ENCODE measurements at regions not wholly inside any gene's neighbourhood (a gene's known extent, or its start where the extent isn't known, plus 50 kb on each side); places are given as distances from the start of the nearest gene placed in this dataset.
"Not testable (repeated sequence)": the region's sequence is repeated elsewhere in the genome, so short reads cannot be mapped to it uniquely, and the experiment has no call there.

DNA sequence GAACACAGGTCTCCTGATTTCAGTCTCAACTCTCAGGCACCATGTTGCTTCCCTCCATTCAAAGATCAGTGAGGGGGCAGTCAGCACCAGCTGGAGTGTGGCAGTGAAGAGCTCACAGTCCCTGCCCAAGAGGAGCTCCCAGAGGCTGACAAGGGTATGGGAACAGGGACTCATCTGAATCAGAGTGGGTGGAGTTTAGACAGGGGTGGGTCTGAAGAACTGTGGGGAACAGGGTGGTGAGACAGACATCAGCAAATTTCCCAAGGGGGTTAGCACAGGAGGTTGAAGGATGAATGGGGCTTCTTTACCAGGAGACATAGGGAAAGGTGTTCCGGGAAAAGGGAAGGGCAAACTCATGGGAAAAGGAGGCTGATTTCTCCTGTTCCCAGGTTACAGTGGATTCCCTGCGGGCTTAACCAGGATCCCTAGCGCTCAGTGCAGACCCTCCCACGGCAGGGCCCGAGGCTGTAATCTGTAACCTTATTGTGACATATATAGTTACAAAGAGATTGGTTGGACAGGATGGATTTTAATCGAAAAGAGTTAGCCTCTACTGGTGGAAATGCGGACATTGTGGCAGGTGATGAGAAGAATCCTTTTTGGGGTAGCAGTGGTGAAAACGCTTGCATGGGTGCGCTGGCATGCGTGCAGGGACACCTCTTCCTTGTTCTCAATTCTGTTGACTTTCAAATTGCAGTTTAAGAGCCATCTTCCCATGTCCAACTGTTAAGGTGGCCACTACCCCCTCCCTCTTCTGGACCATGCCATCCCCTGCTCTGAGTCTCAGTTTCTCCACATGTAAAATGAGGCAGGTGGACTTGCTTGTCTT lies 160.3 kb downstream of the SMAD6 start:
- no peak for DNase-seq (ENCODE audit: extremely low read depth in 1 of 11, low read depth in 9 of 11, low spot score in 4 of 11)

DNA sequence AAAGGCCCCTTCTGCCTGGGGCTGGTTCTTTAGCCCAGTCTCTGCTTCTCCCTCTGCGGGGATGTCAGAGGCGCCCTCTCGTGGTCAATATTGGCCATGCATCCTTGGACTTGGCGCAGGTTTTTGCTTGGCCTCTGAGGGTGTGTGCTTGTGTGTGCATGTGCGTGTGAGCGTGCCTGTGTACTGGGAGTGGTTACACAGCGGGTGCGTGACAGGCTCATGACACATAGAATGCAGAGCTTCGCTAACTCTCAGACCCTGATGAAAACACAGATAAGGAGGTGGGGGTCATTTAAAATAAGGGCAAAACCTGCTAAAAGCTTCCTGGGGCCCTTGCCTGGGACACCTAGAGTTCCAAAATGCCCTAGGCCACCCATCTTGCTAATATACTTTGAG lies 160.9 kb downstream of the SMAD6 start:
- DNase-seq (ENCODE audit: extremely low read depth in 1 of 11, low read depth in 9 of 11, low spot score in 4 of 11), result peak in 9 of 11 donors; percentile 69 to 80 (median 72)

DNA sequence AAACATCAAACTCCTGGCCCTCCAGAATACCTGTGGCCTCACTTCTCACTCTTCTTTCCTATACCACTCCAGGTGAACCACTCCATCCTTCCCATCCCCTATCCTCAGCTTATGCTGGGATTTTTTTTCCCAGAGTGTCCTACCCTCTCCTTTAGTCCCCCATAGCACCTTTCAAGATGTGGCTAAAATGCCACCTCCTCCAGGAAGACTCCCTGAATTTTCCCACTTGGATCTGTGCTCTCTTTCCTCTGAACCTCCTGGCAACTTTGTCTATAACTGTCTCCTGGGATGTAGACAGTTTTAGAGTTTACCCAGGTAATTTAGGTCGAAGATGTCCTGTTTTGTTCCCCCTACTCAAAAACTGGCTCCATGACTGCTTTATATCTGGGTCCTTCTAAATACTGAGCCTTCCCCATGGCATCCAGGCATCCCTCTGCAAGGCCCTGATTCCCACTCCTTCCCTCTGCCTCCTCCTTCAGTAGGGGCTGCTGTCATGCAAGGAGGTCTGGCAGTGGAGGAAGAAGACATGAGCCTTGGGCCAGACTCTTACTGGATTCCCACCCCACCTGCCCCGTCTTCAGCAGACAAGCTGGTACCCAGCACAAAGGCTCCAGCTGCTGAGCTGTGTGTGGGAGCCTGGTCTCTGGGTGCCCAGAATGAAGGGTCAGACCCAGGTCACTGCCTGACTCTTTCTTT lies 161.5 kb downstream of the SMAD6 start:
- no peak for DNase-seq (ENCODE audit: extremely low read depth in 1 of 11, low read depth in 9 of 11, low spot score in 4 of 11)

DNA sequence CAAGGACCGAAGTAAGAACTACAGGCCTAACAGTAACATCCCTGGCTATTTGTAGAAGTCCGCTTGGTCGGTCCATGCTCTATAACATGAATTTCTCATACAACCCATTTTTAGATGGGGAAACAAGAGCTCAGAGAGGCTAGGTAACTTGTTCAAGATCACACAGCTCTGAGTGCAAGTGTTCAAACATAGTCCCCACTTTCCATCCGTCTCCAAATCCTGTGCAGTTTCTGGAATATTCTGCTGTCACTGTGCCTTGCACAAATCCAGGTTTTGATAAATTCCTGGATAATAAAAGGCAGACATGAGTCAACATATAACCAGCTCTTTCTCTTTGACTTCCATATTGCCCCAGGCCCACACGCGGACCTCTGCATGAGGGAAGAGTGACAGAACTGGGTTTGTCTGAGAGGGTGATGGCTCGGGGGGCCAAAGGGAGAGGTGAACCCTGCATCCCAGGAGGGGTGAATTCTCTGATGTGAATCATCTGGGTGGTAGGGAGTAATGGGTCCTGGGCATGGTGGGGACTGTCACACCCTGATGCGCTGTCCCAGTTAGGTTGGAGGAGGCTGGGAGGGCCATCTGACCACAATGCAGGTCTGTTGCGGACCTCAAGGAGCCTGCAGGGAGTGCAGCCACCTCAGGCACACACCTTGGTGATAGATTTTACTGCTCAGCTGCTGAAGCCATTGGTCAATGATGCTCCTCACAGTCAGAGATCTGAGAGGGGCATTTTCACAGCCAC lies 162.2 kb downstream of the SMAD6 start:
- no peak for DNase-seq (ENCODE audit: extremely low read depth in 1 of 11, low read depth in 9 of 11, low spot score in 4 of 11)

DNA sequence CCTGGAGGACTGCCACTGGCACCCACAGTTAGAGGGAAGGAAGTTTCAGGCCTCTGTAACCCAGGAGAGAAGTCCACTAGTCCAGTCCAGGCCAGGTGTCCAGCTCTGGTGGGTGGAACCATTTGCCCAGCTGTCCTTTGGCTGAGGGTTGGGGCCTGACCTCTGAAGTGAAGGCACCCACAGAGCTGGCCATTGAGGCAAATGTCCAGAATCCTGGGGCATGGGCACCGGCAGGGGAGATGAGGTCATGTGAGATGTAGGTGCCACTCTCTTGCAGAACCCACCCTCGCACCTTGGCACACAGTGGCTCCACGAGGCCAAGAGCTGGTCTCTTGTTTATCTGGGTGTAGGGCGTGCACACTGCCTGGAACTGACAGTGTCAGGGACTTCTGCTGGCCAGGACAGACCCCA lies 162.8 kb downstream of the SMAD6 start:
- no peak for DNase-seq (ENCODE audit: extremely low read depth in 1 of 11, low read depth in 9 of 11, low spot score in 4 of 11)

DNA sequence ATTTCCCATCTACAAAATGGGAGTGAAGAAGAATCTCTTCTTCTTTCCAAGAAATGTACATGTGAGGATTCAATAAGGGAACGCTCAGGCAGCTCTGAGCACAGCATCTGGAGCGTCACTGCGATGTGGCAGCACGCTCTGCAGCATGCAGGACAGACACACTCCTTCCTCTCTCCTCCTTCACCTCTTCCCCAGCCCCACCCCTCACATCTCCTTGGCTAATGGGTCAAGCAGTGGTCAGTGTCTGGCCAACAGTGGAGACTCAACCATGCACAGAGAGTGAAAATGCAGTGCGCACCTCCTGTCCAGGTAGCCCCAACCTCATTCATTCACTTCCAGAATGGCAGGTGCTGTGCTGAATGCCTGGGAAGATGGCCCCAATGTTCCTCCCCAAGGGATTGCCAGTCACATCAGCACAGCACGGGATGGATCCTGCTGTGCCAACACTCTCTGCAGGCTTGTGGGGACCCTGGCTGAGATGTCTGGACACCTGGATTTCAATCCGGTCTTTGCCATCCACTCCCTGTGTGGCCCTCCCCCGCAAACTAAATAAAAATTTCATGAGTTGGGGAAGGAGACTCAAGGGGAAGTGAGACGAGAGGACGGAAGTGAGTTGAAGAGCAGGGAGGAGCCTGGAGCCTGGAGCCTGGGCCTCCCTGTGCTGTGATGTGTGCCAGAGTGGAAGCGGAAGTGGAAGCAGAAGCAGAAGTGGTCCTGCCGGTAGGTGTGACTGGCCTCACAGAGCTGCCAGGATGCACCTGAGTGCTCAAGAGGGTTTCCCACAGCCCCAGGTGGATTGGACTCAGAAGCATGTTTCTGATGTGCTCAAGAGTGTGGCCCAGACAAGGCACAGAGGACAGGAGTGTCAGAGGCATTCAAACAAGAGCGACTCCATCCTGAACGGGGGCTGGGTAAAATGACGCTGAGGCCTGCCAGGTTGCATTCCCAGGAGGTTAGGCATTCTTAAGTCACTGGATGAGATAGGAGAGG lies 163.9 kb downstream of the SMAD6 start:
- no peak for DNase-seq (ENCODE audit: extremely low read depth in 1 of 11, low read depth in 9 of 11, low spot score in 4 of 11)

- no peak for DNase-seq (ENCODE audit: extremely low read depth in 1 of 11, low read depth in 9 of 11, low spot score in 4 of 11)
Observed at GRCh38 chr15:66866656-66867055, 164.6 kb downstream of the SMAD6 start.

DNA sequence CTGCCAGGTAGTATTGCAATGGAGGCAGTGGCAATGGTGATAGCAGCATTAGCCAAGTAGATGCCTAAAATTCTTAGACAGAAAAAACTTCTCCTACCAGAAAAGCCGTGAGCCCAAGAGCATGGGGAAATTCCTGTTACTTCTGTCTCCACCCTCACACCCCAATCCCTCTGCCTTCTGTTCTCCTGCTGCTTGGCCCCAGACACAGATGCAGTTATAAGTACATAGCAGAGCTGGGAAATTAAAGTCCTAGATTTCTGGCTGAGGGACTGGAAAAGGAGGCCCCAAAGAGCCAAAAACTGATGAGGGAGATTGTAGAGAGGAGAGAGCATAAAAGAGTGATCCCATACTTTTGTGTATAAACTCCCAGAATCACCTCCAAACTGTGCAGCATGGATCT lies 166.9 kb downstream of the SMAD6 start:
- DNase-seq (ENCODE audit: extremely low read depth in 1 of 11, low read depth in 9 of 11, low spot score in 4 of 11), result no peak

GRCh38 chr15:66870880-66871388 lies 168.9 kb downstream of the SMAD6 start:
- no peak for DNase-seq (ENCODE audit: extremely low read depth in 1 of 11, low read depth in 9 of 11, low spot score in 4 of 11)

GRCh38 chr15:66872405-66872804 lies 170.4 kb downstream of the SMAD6 start:
- no peak for DNase-seq (ENCODE audit: extremely low read depth in 1 of 11, low read depth in 9 of 11, low spot score in 4 of 11)

- DNase-seq (ENCODE audit: extremely low read depth in 1 of 11, low read depth in 9 of 11, low spot score in 4 of 11), result not testable (repeated sequence)
Observed at GRCh38 chr15:66873331-66873730, 171.3 kb downstream of the SMAD6 start.

DNA sequence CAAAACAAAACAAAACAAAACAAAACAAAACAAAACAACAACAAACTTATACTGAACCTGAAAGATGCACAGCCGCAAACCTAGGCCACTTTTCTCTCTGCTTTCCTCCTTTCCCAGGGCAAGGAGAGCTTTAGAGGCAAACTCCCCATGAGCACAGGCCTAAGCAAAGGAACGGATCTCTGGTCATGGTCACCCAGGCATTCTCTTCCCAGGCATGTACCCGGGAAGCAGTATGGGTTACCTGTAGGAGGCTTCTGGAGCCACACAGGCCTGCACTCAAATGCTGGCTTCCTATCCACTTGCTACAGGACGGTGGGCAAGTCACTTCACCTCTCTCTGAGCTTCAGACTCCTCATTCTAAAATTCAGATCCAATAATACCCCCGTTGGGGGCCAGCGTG lies 171.8 kb downstream of the SMAD6 start:
- no peak for DNase-seq (ENCODE audit: extremely low read depth in 1 of 11, low read depth in 9 of 11, low spot score in 4 of 11)

DNA sequence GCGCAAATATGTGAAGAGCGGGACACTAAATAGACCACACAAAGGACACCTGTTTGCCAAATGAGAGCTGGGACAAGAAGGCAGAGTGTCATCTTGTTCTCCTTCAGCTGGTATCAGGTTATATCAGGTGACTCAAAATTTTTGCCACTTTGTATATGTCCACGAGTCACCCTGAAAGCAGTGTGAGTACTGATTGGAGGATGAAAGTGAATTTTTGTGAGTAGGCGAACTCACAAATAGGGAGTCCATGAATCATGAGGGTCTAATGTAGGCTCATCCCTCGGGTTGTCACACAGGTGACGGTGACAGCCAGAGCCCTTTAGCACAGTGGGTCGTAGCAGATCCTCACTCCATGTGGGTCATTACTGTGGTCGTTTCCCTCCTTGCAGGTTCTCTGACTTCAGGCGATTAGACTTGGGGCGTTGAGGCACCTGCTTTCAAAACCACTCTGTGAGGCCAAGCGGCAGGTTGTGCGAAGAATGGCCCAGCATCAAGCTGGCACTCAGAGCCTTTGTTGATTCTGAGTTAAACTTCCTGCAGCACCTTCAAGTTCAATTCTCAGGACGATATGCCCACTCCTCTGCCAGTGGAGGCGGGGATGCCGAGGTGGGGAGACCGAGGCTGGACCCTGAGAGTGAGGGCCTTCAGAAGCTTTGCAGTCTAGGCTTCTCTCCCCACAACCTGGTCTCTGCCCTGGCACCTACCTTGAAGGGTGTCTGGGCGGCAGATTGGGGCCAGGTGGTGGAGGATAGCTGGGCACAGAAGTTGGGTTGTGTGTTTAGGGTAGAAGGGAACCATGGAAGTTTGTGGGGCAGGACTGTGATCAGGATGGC lies 173.8 kb downstream of the SMAD6 start:
- no peak for DNase-seq (ENCODE audit: extremely low read depth in 1 of 11, low read depth in 9 of 11, low spot score in 4 of 11)

- no peak for DNase-seq (ENCODE audit: extremely low read depth in 1 of 11, low read depth in 9 of 11, low spot score in 4 of 11)
Observed at GRCh38 chr15:66876421-66876730, 174.3 kb downstream of the SMAD6 start.

- no peak for DNase-seq (ENCODE audit: extremely low read depth in 1 of 11, low read depth in 9 of 11, low spot score in 4 of 11)
Observed at GRCh38 chr15:66876731-66877476, 174.9 kb downstream of the SMAD6 start.

GRCh38 chr15:66877477-66878271 lies 175.6 kb downstream of the SMAD6 start:
- no peak for DNase-seq (ENCODE audit: extremely low read depth in 1 of 11, low read depth in 9 of 11, low spot score in 4 of 11)

All from renal cortex interstitium (tissue), 11 donors.